HG03469 (cell line): ENCODE measurements at regions not wholly inside any gene's neighbourhood (a gene's known extent, or its start where the extent isn't known, plus 50 kb on each side); places are given as distances from the start of the nearest gene placed in this dataset.

ENCODE experiments used
- ATAC-seq: cut with Tn5 transposase; IDR thresholded peaks from one replicate; pipeline ENCODE4 v1.9.1; 2021; ENCODE audit warnings: mild to moderate bottlenecking, moderate library complexity, moderate number of reproducible peaks; ENCODE audit not compliant: unreplicated experiment

DNA sequence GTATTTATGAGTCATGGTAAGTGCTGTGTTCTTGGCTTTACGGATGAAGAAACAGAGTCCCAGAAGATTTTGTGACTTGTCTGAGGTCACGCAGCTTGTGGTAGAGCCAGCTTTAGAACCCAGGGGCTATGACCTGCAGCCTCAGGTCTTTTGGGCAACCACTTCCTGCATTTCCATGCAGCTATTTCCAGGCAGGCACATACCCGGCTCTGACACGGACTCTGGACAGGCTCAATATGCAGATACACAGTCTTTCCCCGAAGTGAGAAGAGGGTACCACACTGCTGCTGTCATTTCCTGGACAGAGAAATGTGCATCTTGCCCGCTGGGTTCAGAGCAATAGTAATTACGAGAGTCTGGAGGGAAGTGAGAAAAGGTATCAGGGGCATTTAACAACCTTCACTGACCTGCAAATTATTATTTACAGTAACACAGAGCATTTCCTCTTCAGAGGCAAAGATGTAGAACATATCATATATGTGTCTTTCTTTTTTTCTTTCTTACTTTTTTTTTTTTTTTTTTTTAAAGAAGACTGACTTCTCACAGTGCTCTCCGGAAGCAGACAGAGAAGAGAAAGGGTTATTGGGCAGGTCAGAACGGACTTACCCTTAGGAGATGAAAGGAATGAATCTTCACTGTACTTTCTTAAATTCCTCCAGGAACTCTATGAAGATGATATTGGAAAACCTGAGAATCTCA, 185.1 kb downstream of the CLIC5 start:
- ATAC-seq = peak; percentile 91

DNA sequence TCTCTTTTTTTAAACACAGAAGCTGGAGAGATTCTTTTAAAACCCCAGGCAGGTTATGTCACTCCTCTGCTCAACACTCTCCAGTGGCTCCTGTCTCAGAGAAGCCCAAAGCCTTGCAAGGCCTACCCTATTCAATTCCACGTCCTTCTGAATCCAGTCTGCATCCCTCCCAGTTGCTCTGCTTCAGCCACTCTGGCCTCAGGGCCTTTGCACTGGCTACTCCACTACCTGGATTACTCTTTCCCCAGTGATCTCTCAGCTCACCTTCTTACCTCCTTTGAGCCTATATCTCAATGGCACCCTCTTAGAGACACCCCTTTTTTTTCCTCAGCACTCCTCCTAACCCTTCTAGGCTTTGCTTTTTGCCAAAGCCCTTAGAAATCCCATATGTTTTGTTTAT, 185.8 kb downstream of the CLIC5 start:
- ATAC-seq = no peak

DNA sequence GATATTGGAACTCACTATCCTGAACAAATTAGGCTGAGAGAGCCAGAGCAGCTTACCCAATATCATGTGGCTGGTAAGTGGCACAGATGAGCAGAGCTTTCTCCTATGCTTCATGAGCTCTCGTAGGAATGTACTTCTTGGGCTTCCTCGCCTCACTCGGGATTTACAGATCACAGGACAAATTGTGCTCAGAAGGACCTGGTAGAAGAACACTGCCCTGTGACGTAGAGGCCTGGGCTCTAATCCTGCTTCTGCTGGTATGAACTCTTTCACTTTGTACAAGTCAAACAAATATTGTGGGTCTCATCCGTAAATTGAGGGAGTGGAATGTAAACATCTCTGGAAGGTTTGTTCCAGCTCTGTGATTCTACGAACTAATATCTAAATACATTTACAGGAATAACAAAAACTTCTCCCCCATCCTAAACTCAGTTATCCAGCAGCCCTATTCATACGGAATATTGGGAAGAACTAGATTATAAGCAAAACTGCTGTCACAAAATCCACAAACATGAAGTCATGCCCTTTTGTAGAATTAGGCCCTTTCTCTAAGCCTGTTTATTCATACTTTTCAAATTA, 187.6 kb downstream of the CLIC5 start:
- no peak for ATAC-seq

DNA sequence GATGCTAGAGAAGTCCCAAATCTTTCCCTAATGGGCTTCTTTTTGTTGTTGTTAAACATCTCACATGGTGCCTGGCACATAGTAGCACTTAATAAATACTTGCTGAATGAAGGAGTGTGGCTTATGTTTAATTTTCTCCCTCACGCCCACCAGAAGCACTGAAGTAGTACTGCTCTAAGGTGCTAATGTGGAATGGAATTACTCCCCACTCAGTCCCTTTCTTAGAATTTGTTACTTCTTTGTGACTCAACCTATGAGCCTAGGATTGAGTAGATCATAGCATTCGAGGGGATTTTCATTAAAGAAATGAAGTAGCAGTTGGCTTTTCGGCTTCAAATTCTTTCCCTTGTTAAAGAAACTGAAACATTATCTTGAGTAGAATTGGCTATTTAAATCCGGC, 192.8 kb downstream of the CLIC5 start:
- ATAC-seq = no peak

DNA sequence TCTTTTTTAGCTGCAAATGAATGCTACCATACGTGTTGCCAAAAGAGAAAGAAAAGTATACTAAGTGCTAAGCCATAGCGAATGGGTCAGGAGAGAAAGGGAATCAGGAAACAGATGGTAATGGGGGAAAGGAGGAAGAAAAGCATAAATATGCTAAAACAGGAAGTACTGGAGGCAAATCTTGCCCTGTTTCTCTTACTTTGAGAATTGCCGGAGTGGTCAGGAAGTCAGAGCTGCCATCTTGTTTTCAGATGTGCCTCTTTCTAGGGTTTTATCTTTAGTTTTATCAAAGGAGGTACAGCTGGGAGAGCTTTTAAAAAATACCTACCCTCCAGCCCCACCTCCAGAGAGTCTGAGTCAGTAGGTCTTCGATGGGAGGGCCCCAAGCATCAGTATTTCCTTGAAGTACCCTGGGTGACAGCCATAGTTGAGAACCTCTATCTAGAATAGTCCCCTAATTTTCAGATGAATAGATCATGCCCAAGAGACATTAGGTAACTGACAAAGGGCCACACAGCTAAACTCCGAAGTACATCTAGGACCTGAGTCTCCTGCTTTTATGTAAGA, 193.3 kb downstream of the CLIC5 start:
- no peak for ATAC-seq

DNA sequence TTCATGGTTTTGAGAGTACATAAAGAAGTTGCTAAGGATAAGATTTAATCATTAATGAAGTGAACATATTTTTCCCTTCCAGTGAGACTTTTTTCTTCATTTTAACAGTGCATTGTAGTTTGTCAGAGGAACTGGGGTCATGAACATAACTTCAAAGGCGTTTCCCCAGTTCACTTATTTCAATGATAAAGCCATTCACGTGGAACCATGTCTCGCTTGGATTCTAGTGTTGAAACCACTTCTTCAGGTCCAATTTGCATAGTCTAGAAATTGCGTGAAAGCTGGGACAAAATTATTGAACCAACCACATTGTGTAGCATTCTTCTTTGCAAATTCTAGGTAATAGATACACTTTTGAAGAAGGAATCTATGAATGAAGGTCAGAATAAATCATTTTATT, 197.0 kb downstream of the CLIC5 start:
- ATAC-seq = no peak

DNA sequence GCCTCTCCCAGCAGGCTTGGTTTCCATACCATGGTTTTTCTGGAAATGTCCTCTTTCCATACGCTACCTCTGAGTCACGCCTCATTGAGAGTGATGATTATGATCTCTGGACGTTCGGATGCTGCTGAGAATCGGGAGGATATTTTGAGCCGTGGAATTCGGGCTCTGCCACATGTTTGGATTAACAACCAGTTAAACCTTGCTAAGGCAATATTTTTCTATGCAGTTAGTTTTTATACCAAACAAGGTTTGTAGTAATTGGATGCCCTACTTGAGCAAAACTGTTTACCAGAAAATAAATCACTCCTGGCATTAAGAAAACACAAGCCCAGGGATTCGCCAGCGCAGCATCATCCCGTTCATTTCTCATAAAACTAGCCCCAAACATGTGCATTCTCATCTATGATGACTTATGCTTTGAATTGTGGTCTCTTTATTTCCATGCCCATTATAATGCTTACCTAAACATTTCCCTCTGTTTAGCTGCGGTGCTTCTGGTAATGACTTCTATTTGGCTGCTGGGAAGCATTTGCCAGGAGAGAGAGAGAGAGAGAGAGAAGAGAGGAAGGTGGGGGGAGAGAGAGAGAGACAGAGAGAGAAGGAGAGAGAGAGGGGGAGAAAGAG, 198.9 kb downstream of the CLIC5 start:
- ATAC-seq = no peak

DNA sequence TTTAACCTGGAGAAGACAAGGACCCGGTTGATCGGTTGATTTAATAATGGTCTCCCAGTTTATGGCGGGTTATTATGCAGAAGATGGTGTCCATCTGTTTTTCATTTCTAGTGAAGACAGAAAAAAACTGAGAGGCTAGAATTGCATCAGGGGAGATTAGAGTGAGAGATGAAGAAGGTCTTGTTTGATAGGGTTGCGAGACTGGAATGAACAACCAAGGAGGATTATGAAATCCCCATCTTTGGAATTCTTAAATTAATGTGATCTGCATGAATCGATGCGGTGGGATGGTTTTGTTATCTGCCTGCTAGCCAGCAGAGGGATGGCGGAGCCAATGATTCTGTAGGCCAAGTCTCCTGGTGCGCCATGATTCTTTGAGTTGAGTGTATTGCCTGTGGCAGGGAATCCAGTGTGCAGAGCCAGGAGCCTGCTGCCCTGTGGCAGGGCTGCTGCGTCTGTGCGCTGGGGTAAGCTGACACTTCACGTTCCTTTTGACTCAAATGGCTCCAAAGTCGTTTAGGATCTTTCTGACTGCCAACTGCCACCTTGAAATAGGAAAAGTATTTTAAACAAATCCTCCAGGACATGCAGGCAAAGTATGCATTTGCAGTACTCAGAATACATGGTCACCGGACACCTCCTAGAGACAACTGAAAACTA, 200.1 kb downstream of the CLIC5 start:
- no peak for ATAC-seq

DNA sequence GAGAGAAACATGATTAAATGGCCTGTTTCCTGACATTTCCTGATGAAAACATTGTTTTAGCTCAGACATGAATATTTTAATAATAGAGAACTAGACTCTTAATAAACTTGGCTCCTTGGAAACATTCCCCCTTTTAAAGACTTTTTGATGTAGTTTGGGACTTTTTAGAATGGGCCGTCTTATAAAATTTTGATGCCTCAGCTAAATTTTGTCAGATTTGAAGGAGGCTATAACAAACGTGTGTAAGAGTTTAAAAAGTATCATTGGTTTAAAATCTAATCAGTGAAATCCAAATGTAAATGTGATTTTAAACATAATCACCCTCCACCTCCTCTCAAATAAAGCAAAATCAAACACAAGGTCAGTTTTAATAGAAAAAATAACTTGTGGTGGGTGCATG, 200.9 kb downstream of the CLIC5 start:
- no peak for ATAC-seq

DNA sequence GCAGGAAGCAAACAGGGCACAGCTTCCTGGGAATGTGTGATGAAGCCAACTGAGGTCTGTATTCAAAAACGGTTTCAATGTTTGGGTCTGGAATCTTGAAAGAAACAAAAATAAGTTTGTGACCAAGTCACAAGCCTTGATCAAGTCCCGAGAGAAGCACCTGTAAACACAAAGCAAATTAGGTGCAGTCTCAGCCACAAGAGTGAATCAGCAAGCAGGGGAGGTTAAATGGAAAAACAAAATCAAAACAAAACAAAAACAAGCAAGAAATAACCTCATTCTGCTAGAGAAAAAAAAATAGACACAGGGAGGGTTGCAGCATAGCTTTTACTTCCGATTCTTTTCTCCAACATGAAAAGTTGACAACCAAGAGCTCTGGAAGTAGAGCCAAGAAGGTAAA, 201.7 kb downstream of the CLIC5 start:
- ATAC-seq = no peak

DNA sequence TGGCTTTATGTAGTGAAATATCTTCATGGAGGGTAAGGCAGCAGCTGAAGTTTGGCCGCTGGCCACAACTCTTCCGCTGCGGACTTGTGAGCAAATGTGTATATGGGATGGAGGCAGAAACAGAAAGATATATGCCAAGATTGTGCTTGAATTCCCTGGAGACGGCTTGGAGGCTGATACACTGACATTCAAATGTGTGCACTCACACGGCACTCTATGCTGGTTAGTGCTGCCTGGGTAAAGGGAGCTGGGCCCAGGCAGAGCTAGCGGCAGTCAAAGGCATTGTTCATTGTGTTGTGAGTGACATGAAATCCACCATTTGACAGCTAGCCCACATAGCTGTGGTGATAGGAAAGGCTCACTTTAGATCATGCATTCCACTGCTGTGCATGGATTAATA, 202.7 kb downstream of the CLIC5 start:
- no peak for ATAC-seq

DNA sequence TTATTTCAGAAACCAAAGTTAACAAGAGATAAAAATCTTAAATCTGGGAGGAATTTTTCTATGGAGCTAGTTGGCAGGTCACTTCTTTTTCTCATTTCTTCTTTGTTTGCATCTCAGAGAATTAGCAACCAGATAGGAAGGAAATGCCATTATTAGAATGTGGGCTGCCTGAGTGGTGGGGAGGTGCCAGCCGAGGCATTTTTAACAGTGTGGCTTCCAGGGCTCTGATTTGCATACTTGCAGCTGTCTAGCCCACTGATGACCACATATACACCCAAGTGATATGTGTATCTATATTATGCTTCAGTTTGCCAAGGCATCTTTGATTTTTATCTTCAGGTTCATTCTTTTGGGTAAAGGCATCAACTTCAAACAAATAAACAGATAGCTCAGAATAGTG, 206.7 kb downstream of the CLIC5 start:
- ATAC-seq = no peak

DNA sequence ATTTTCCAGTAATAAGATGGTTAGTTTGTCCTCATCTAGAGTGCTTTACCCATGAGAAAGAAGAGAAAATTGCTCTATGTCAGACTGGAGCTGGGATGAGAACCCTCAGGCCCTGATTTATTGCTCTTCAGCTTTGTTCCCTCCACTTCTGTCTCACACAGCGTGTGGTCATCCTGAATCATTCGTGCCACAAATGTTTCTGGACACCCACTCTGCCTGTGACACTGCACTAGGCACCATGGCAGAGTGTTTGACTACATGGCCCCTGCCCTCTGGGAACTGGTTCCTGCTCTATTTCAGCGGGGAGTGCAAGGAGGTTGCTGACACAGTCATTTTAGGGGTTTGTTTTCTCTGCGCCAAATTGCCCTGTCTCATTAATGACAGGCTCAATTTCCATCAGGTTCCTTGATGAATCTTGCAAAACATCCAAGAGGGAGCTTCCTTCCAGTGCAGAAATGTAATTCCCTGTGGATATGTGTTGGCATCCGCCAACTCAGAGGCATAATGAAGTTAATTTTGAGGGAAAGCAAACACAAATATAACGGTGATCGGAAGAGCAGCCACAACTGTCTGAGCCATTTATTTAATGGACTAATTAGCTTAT, 207.5 kb downstream of the CLIC5 start:
- no peak for ATAC-seq

DNA sequence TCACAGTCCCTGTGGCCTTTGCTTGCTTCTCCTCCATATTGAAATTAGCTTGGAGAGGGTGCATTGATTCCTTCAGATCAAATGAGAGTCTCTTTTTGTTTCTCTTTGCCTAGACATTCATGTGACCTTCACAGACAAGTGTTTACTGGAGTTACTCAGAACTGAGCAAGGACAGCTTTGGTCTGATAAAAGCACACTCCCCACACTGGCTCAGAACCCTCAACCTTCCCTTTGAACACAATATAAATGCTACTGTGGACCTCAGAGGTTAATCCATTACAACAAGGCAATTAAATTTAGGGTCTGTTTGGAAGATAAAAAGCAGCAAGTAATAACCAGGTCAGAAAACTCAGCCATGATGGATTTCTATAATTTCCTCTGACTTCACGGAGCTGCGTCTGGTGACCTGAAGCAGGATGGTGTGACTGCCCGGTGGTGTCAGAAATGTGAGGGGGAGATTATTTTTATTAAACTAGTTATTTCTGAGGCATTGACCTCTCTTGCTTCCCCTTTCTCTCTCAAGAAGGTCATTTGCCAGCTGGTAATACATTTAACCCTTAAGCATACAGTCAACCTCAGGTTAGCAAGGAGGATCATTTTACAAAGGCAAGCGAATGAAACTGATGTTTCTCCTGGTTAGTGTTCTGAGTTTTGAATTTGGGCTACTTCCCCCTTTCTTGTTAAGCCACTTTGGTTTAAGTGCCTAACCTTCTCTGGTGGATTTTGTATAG, 208.2 kb downstream of the CLIC5 start:
- ATAC-seq = no peak

DNA sequence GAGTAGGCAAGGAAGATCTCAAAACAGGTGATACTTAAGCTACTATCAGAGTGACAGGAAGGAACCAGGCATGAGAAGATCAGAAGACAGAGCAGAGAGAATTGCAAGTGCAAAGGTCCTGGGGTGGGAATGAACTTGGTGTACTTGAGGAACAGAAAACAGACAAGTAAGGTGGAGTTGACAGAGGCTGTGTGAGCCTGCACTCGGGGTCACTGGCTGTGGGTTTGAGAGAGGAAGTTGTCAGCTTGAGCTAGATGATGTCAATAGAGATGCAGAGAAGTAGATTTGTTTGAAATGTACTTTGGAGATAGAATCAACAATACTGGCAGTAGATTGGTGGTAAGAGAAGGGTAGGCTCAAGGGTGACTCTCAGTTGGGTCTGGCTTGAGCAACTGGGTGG, 209.5 kb downstream of the CLIC5 start:
- ATAC-seq = no peak

DNA sequence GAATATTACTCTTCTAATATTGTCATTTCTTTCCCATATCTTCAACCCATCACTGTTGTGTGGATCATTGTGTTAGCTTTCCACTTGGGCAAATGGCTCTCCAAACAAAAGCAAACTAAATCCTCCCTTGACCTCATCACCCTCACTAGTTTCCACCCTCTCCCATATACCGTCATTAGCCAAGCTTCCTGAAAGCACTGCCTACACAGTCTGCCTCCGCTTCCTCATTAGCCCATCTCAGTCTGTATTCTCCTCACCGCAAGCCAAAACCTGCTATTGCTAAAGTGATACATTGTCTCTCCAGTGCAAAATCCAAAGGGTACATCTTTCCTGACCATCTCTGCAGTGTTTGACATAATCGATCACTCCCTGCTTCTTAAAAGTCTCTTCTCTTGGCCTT, 212.6 kb downstream of the CLIC5 start:
- no peak for ATAC-seq

DNA sequence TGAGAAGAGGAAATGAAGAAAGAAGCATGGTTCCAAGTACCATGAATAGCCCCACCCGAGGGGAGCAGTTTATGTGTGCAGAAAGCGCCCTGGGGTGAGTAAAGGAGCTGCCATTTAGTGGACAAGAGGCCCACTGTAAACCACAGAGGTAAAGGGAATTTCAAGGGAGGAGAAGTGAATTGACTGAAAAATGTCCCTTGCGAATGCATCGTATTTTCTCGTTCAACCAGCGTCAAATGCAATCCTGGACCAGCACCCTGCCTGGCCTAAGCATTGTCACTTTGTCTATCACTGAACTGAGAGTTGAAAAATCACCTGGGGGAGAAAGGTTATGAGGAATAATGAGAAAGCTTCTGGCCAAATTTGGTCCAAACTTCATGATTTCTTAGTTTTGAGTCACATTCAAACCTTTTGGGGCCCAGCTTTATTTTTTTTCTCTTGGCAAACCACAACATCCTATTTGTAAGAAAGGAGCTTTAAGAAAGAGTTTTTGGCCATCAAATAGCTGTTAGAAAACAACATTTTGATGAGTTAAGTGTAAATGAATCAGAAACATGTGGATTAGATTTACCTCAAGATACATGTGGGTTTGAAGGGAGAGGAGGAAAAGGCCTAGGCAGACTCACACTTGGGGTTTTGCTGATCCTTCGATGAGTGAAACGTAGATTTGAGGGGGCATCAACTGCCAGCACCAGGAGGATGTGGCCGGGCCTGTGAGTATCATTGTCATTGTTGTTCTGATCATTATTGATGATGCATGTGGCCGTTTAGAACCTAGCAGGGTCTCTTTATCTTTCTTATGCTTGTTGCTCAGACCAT, 214.0 kb downstream of the CLIC5 start:
- no peak for ATAC-seq

DNA sequence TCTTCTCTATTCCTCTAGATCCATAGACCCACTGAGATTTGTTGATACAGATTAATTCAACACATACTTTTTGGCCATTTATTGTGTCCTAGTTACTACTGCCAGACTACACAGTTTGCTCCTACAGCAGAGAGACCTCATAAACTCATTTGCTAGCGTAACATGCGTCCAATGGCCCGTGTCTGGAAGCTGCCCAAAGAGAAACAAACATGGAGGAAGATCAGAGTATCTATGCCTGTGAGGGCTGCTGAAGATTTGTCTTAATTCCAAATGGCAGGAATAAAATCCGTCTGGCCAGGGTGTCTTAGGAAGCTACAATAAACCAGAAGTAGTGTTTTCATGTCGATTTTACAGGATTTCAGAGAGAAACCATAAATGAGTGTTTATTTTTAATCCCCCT, 214.7 kb downstream of the CLIC5 start:
- ATAC-seq = no peak

DNA sequence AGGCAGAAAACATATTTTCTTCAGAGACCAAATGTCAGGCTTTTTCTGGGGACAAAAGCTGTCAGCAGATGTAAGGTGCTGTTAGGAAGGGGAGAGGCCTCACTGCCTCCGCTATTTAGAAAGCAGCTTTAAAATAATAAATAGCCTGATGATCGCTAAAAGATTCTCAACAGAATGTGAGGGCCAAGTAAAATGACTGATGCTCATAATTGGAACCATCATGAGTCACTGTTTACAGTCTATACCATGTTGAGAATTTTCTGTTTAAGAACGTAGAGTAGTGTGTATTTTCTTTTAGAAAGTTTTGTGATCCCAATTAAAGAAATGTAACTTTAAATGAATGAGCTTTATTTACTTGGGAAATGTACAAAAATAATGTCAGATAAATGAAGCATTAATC, 220.0 kb downstream of the CLIC5 start:
- no peak for ATAC-seq

DNA sequence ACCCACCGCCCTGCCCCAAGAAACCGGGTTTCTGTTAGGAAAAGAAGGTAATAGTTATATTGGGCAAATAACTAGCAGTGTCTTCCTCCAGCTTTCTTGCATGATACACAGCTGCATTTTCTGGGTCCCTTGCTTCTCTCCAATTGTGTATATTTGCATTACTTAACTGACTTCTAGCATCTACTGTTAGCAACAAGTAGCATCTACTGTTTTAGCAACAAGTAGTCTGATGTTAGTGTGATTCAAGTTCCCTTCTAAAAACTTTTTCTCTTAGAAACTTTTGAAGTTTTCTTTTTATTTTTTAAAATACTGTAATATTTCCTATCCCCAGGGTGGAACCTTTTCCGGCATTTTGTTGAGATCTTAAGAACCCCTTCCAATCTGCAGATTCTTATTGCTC, 221.2 kb downstream of the CLIC5 start:
- no peak for ATAC-seq
